NOMO-1 treated with DMSO at 0.1 percent for 48 hours (cell line): ENCODE measurements at regions not wholly inside any gene's neighbourhood (a gene's known extent, or its start where the extent isn't known, plus 50 kb on each side); places are given as distances from the start of the nearest gene placed in this dataset.
"Not testable (repeated sequence)": the region's sequence is repeated elsewhere in the genome, so short reads cannot be mapped to it uniquely, and the experiment has no call there.

Source experiments
- DNase-seq: peaks from one replicate; lab custom pipeline; 2025; ENCODE audit not compliant: unreplicated experiment; lab: John Stamatoyannopoulos, UW

DNA sequence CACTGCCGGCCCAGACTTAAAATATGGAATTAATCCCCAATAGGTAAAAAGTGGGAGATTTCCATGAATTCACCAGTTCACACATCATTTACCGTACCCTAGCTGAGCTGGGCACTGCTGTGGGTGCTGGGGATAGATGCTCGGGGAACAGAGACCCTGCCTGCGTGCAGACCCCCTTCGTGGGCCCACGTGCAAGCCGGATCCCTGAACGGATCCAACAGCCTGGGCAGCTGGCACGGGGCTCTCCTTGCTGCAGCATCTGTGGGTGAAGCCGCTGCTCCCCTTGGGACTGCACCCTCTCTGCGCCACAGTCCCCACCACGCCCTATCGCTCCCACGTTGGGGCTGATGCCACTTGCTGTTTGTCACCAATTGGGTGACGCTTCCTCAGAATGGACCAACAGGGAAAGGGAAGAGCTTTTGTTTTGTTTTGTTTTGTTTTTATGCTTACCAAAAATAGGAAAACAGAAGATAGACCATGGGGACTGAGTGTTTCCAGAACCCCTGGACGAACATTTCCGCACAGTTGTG lies 279.7 kb upstream of the SFSWAP start:
- not testable (repeated sequence) for DNase-seq

DNA sequence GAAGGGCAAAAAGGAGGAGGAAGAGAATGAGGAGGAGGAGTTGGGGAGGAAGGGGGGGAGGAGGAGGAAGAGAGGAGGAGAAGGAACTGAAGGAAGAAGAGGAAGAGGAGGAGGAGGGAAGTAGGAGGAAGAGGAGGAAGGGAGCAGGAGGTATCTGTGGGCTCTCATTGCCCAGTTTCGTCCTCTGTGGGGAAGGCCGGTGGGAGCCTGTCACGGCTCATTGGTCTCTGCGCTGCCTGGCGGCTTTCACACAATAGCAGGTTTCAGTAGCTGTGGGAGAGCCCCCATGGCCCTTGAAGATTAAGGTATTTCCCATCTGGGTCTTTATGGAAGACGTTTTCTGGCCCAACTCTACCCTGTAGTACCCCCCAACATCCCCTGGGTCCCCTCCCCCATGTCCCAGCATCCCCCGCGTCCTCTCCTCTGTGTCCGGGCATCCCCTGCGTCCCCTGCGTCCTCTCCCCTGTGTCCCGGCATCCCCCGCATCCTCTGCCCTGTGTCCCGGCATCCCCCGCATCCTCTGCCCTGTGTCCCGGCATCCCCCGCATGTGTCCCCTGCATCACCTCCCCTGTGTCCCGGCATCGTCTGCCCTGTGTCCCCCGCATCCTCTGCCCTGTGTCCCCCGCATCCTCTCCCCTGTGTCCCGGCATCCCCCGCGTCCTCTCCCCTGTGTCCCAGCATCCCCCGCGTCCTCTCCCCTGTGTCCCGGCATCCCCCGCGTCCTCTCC lies 278.2 kb upstream of the SFSWAP start:
- no peak for DNase-seq

DNA sequence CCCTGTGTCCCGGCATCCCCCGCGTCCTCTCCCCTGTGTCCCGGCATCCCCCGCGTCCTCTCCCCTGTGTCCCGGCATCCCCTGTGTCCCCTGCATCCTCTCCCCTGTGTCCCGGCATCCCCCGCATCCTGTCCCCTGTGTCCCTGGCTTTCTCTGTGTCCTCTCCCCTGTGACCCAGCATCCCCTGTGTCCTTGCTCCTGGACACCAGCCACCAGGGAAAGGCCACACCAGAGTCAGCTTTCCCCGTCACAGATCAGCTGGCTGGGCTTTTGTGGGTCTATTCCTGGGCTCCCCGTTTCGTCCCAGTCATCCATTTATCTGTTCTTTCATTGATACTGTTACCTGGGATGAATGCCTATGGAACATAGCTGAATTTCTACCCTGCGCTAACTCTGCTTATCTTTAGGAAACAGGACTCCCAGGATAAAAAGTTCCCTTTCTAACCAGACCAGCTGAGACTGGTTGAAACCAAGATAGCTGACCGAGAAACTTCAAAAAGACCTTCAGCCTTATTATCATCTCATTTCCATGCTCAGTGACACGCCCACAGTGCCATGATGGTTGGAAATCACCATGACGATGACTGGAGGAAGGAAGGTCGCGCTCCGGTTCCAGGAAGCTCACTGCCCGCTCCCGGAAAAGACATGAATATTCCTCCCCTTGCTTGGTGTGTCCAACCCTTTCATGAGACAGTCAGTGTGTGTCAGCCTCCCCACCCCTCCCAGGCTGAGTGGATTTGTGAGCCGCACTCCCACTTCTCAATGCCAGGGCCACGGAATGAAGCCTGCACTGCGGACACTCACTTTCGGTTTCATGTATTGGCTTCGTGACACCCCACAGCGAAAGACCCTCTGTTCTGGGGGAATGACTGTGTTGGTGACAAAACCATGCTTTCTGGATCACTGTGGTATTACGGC lies 276.4 kb upstream of the SFSWAP start:
- no peak for DNase-seq

DNA sequence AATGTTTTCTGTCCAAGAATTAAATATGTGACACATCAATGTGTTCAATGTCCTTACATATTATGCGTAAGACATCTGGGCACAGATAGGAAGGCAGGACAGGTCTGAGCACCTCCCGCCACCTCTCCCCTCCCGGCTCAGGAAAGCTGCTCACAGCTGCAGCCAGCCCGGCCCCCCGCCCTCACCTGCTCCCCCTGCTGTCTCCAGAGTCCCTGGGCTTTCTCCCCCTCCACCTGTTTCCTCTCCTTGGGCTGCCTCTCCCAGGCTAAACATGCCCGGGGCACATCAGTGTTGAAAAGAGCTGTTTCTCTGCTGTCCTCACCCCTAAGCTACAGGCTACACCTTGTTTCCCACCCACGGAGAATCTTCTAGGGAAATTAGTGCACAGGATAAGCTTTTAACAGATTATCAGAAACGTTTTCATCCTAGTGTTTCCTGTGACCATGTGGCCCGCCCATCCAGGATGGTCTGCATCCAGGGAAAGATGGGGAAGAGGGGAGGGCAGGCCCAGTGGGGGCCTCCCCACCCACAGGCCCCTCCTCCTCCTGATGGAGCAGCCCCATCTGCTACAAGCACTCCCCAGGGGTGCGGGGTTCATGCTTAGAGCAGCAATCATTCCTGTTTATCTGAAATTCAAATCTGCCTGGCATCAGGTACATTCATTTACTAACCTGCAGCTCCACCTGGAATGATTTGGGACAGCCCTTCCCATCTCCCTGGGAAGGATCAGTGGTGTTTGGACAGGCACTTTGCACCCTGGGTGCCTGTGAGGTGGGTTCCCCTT lies 273.8 kb upstream of the SFSWAP start:
- no peak for DNase-seq

DNA sequence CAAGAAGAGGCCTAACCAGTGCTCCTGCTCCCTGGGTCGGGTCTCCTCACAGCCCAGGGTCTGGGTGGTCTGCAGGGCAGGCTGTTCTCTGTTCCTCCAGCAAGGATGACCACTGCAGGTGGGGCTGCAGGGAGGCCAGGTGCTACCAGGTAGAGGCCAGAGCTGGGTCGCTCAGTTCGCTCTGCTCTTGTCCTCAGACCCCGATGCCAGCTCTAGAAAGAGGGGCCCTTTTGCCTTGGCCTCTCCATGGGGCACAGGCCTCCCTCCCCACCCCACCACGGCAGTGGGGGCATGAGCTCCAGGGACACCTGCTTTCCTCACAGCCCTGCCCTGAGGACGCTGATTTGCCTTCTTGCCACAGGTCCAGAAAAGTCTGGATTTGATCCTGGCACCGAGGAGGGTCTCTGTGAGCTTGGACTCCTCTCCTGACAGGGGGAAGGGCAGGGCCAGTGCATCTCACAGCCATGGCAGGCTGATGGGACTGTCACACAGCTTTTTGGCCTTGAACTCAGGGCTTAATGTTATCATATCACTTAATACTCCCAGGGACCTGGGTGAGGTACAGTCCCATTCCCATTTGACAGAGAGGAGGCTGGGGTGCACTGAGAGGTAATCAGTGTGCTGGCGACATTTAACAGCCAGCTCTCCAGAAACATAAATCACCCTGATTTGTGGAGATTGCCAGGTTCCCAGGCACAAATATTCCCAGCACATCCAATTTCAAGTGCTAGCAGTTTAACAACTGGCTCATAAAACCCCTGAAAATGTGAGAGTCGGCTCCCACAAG lies 273.0 kb upstream of the SFSWAP start:
- DNase-seq, result no peak

DNA sequence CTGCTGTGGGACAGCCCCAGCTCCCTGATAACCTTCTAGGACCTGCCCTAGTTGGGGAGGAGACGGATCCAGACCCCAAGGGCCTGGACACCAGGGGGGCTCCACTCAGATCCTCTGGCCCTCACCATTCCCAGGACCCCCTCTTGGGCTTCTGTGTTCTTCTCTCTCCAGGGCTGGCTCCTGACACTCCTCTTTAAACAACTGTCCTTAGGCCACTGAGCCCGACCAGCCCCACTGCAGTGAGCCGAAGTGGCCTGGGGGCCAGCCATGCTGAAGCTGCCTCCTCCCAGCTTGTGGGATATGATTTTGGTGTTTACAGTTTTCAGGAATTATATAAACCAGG lies 272.4 kb upstream of the SFSWAP start:
- DNase-seq, result not testable (repeated sequence)

DNA sequence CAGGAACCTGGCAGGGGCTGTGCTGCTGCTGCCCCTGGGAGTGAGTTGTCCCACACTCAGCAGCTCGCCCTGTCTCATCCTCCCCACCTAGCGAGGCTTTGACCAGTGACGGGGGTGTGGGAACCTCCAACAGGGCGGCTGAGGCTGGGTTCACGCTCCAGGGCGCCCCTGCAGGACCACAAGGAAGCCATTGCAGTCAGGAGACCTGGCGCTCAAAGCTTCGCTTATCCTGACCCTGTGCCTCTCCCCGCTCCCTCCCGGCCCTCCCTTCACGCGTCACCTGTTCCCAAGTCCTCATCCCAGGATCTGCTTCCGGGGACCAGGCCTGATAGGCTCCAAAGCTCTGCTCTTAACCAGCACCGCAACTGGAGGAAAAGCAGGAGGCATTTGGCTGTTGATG lies 272.0 kb upstream of the SFSWAP start:
- no peak for DNase-seq

DNA sequence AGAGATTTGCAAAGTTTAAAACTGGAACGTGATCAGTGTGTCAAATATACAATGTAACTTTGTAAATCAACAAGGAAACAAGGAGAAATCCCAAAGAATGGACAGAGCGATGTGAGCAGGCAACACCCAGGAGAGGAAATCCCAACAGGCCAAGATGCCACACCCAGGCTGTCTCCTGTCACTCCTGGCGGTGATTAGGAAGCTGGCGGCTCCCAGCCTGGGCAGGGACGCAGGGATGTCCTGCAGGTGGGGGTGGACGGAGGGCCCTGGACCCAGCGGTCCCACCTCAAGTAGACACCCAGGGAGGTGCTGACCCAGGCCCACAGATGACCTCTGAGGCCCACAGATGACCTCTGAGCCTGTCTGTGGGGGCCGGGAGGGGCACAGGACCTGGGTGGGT lies 271.1 kb upstream of the SFSWAP start:
- DNase-seq, result not testable (repeated sequence)

DNA sequence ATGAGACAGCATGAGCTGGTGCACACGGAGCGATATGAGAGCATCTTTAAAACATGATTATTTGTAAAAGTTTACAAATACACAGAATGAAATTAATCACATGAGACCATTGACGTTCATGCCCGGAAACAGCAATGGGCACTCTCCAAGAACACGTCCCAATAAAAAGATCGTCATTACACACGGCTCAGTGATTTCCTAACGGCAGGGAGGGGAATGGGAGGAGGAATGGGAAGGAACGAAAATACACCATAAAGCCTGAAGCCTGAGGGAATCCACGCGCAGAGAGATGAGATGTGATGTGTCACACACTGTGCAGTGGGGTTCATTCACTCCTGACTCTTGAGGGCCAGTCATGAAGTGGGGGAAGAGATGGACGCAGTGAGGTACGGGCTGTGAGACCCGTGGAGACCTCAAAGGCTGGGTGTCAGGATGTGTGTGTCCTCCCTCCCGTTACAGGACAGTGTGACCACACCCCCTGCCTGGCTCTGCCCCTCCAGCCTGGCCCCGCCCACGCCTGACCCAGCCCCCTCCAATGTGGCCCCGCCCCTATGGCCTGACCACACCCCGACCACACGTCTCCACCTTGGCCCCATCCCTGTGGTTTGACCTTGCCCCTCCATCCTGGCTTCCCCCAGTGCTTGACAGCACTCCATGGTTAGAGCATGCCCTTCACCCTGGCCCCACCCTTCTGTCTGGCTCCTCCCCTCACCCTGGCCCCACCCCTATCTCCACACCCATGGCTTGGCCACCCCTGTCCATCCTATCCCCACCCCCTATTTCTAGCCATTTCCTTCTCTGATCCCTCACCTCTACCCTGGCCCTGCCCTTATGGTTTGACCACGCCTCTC lies 270.5 kb upstream of the SFSWAP start:
- not testable (repeated sequence) for DNase-seq

DNA sequence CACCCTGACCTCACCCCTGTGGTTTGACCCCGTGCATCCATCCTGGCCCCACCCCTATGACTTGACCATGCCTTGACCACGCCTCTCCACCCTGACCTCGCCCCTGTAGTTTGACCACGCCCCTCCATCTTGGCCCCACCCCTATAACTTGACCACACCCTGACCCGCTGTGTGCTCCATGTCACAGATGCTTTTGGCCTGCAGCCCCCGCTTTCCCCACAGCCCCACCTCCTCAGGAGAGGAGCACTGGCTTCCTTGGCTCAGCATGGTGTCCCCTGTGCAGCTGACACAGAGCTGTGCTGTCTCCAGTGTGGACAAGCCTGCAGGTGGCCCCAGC lies 269.9 kb upstream of the SFSWAP start:
- DNase-seq, result no peak

DNA sequence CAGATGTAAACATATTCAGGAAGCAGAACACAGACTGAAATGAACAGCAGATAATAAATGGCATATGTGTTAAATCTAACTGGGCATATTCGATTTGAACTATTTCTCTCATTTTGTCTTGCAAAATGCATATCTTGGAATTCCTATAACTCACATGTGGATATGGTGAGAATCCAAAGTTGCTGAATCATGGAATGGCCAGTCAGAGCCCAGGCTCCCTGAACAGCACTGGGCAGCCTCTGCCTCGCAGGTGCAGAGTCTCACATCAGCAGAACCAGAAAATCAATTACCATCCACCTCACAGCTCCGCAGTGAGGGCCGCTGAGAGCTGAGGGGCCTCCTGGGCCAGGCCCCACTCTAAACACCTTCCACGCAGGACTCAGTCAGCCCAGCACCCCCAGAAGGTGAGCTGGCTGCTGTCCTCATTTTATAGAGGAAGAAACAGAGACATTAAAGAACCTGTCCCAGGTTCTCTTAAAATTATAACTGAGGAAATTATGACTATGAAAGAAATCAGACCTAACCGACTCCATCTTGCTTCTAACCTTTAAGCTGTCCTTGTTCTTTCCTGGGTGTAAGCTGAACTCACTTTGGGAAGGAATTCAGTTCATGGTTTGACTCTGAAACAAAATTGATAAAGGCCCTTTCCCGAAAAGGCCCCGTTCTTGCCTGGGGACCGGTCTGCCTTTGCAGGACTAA lies 269.1 kb upstream of the SFSWAP start:
- DNase-seq, result no peak

DNA sequence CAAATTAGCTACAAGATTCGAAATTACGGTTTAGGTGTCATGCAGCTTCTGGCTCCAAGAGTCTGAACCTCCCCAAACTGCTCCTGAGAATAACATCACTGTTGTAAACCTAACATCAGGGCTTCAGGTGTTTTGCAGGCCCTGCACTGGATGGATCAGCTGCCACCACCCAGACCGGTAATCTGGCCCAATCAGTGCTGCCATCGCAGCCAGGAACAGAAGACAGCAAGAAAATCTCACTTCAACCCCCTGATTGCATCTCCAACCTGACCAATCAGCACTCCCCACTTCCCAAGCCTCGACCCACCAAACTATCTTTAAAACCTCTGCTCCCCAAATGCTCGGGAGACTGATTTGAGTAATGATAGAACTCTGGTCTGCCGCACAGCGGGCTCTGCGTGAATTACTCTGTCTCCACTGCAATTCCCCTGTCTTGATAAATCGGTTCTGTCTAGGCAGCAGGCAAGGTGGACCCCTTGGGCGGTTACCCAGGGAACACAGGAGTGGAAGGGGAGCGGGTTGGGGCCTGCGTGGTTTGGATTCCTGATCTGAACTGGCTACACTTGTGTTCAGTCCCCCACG lies 268.5 kb upstream of the SFSWAP start:
- DNase-seq, result no peak

DNA sequence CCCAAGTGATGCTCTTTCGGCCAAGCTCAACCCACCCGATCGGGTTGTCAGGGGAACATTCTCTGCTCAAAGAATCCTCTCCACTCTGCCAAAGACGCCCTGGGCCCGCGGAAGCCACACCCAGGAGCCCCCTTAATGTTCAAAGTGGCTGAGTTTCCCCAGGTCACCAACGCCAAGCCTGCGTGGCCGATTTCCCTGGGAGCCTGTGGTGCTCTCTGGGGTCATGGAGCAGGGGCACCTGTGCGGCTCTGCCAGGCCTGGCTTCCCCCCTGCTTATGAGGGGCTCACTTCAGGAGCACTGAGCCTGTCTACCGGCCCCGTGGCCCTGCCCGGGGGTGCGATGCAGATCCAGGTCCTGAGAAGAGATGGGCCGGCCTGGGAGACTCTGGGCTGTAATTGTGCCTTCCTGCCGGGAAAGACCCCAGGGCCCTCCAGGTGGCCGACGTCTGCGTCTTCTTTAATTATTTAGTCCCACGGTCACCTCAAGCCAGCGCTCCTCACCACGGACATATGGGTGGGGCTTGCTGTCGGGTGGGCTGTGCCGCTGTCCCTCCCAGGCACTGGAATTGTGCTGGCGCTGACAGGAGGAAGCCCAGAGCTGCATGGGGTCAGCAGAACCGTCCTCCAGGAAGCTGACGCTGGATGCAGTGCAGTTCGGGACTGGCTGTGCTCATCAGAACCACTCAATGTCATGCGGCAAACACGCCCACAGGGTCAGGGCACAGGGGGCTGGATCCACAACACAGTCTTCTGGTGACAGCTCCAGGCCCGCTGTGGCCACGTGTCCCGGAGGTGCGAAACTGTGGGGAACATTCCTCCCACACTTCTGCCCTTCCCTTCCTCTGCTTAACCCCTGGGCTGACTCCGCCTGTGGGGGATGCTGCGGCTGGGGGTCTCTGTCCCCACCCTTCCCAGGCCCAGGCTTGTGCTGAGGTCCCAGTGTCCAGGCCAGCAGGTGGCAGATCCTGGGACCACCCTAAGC lies 267.6 kb upstream of the SFSWAP start:
- no peak for DNase-seq

DNA sequence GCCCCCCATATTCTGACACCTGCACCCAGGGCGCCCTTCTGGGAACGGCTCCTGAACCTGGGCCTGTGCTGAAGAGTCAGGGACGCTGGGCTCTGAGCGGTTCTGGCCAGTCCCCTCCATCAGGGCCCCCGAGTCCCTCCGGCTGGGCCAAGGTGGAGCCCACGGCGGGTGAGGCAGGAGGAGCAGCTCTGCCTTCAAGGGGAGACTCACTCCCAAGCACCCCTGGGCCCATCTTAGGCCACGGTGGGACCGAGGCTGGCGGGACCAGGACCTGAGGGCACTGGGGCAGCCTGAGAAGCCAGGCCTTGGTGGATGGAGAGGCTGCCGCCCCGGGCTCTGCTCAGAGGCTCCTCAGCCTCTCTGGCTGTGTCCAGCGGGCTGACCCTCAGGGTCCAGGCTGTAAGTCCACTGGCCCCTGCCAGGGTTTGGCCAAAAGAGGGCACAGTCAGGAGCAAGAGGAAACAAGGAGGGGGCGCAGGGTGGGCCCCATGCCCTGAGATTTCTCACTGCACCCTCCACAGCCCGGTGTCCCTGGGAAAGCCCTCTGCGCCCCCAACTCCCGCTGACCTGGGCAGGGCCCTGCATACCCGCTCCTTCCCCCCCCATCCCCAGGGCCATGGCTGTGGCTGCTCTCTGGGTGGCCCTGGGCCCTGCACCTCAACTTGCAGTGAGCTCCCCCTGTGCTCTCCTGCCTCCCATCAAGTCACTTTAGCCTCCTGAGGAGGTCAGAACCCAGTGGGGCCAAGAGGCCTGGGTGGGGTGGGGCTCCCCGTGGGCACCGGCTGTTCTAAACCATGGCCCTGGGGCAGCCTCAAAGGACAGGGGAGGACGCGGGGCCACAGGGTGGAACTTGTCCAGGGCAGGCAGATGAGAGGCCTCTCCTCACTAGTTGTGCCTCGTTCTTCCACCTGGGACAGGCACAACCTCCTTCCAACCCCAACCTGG lies 266.4 kb upstream of the SFSWAP start:
- no peak for DNase-seq

DNA sequence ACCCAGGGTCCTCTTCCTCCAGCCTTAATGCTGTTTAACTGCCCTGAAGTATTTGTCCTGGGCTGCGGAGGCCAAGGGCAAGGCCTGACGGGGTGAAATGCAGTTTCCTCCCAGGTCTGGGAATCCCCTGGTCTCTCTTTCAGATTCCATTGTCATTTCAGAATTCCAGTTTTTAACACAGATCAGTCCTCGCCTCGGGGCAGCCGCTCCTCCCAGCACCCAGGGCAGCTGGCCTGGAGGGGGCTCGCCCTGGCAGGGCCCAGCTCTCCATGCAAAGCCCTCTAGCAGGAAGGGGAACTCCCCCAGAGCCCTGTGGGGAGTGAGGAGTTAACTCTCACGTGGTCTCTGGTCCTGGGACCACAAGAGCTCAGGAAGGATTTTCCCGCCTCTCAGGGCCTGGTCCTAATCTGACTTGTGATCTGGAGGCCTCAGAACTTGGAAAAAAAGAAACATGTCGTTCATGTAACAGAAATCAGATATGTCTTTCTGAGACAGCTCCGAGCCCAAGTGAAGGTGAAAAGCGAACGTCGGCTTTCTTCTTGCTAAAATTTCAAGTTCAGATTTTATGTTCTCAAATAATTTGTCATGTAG lies 265.6 kb upstream of the SFSWAP start:
- DNase-seq, result no peak

DNA sequence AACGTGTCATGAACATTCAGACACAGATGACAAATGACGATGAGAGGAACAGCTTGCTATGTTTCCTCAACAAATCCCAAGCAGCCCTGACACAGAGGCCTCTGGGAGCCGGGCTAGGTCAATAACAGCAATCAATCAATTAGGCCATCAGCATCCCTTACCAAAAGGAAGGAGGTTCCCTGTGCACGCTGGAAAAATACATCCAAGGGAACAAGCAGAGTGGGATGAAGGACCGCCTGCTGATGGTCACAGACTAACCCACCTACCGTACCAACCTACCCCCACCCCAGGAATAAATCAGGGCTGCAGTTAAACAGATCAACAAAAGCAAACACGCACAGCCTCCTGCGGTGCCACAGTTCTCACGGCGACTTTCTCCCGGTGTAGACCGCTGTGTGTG lies 265.1 kb upstream of the SFSWAP start:
- DNase-seq, result no peak
